GM12865 (cell line): ENCODE measurements at regions not wholly inside any gene's neighbourhood (a gene's known extent, or its start where the extent isn't known, plus 50 kb on each side); places are given as distances from the start of the nearest gene placed in this dataset.

Source experiments
- DNase-seq: peaks from one replicate; pipeline ENCODE4 v3.0.0; 2010; ENCODE audit warnings: low read depth
- H3K4me3 ChIP-seq: 2 replicates; pipeline ENCODE4 v1.5.1; 2011; ENCODE audit warnings: mild to moderate bottlenecking, low read depth, low read length, control low read depth
- TF ChIP-seq, protein P1 (sequence below): IDR thresholded peaks from 2 replicates; pipeline ENCODE4 v1.5.1; 2011; ENCODE audit warnings: low read length, control low read depth, low read depth, inconsistent platforms; ENCODE audit not compliant: insufficient read depth; ENCODE audit errors: missing control alignments

DNA sequence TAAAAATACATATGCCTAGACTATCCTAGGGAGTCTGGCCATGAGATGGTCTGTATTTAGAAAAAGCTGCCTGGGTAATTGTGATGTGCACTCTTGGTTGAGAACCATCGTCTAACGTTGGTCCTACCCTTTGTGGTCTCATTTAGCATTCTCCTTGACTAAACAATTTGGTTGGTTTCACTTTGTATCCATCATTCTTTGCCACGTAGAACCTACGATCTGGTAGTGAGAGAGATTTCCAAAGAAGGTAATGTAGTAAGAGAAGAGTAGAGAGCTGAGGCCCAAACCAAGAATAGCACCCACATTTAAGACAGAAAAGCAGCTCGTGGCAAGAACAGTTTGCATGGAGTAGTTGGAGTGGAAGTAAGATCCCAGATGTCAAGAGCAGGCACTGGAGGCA, 219.8 kb downstream of the TMEM200A start:
- TF ChIP-seq, protein P1, sequence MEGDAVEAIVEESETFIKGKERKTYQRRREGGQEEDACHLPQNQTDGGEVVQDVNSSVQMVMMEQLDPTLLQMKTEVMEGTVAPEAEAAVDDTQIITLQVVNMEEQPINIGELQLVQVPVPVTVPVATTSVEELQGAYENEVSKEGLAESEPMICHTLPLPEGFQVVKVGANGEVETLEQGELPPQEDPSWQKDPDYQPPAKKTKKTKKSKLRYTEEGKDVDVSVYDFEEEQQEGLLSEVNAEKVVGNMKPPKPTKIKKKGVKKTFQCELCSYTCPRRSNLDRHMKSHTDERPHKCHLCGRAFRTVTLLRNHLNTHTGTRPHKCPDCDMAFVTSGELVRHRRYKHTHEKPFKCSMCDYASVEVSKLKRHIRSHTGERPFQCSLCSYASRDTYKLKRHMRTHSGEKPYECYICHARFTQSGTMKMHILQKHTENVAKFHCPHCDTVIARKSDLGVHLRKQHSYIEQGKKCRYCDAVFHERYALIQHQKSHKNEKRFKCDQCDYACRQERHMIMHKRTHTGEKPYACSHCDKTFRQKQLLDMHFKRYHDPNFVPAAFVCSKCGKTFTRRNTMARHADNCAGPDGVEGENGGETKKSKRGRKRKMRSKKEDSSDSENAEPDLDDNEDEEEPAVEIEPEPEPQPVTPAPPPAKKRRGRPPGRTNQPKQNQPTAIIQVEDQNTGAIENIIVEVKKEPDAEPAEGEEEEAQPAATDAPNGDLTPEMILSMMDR = no peak
- DNase-seq = no peak
- no peak overlapping the region for H3K4me3 ChIP-seq

DNA sequence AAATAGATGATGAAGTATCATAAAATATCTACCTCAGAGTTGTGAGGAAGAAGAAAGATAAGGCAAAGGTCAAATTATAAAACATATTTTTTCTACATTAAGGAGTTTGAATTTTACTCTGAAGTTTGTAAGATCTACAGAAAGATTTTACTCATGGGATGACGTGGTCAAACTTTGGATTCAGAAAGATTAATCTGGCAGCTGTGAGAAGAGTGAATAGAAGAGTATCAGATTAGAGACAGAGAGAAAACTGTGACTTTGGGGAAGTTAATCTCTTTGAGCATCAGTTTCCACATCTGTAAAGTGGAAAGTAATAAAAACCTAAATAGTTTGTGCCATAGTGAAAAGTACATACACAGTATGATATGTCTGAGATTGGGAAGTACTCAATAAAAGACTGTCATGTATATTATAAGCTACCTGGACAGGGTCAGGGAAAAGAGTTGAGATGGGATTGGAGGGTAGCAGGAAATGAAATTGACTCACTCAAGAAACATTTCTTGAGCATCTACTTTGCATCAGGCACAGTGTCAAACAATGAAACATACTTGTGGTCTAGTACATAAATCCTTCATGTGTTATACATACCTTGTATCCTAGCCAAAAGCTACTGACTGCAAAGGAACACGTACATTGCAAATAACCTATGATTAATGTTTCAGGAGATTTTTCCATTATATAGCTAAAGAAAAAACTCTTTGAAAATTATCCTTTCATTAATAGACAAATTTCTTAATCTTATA, 222.1 kb downstream of the TMEM200A start:
- no peak overlapping the region for H3K4me3 ChIP-seq
- TF ChIP-seq, protein P1 = no peak
- no peak for DNase-seq

DNA sequence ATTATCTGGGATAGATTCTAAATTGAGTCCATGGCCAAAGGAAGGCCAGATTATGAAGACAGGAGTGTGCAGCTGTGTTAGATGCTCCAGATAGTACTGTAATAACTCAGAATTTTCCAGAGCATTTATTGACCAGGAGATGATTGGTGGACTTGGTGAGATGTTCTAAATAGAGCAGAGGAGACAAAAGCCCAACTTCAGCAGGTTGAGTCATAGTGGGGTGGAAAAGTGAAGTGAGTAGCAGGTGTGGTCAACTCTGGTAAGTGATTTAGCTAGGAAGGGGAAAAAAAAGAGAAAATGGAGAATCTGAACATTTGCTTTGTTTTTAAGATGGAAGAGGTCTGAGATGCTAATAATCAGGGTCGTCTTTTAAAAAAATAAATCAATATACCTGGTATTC, 227.4 kb downstream of the TMEM200A start:
- no peak overlapping the region for H3K4me3 ChIP-seq
- TF ChIP-seq, protein P1 = no peak
- no peak for DNase-seq

DNA sequence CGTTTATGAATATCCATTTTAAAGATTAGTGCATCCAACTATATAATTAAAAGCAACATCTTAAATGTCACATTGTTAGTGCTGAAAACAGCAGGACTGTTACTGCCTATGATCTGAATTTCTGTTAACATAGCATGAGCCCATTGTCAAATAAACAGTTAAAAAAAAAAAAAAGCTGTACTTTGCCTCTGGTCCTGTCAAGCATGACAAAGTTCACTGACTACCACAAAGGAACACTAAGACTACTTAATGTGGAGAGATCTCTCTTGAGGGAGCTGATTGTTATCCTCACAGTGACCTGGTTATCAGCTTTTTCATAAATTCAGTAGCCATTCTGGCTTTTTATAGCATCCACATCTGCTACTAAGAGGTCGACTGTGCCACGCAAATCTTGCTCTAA, 228.1 kb downstream of the TMEM200A start:
- TF ChIP-seq, protein P1 = no peak
- H3K4me3 ChIP-seq = no peak overlapping the region
- no peak for DNase-seq

DNA sequence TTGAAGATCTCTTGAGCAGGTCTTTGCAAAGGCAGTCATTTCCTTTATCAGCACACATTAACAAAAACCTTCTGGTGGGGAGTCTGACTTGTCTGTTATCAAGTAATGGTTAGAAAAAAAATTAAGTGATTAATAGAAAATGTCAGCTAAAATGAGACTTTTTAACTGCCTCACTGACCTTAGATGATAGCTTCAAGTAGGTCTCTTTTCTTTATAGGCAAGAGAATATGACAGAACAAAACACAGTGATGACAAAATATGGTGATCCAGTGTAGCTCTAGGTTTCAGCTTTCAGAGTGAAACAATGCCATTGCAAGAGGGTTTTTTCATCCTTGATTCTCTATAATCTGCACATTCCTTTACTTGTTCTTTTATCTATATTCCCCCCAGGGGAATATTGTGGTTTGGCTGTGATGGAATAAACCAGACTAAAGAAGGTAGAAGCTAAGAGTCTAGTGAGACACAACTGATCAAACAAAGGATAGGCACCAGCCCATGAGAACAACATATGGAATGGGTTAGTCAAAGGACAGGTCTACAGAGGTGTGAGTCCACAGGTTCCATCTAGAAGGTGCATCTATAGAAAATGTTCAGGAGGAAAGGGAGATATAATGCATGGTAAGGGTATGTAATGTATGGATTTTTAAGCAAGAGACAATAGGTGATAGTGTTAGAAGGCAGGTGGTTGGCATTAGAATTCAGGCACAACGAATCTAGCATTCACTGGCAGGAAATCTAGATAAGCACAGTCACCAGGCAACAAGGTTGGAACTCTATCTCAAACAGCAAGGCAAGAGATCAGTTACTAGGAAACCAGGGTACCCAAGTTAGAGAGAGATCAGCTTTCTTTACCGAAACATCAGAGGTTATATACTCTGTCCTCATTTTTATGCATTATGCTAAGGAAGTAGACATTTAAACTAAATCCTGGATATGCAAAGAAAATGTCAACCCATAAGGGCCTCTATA, 228.9 kb upstream of the SMLR1 start:
- no peak for DNase-seq
- TF ChIP-seq, protein P1 = no peak
- H3K4me3 ChIP-seq = no peak overlapping the region

DNA sequence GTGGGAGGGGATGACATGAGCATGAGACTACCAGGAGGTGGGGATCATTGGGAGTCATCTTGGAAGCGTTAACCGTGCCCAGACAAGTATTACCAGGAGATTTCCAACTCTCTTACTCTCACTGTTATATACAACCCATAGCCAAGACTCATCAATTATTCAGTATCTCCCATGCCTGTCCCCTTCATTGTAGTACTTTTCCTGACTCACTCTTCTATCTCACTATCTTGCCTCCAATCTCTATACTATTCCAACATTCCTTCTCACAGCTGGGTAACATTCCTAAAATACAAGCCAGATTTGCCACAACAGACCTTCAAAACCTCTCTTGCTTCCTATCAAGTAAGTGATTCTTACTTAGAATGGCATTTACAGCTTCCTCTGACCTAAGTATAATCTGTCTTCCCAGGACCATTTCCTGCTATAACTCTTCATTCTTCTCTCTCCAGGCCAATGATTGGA, 226.3 kb upstream of the SMLR1 start:
- TF ChIP-seq, protein P1 = no peak
- H3K4me3 ChIP-seq = no peak overlapping the region
- DNase-seq = no peak
